HG03196 (cell line): ENCODE measurements at regions not wholly inside any gene's neighbourhood (a gene's known extent, or its start where the extent isn't known, plus 50 kb on each side); places are given as distances from the start of the nearest gene placed in this dataset.

Source experiments
- ATAC-seq: cut with Tn5 transposase; IDR thresholded peaks from one replicate; pipeline ENCODE4 v1.9.1; 2021; ENCODE audit not compliant: unreplicated experiment

- ATAC-seq: no peak
These were observed 111.0 kb upstream of the PTCH1 start for GRCh38 chr9:95627802-95628201.

DNA sequence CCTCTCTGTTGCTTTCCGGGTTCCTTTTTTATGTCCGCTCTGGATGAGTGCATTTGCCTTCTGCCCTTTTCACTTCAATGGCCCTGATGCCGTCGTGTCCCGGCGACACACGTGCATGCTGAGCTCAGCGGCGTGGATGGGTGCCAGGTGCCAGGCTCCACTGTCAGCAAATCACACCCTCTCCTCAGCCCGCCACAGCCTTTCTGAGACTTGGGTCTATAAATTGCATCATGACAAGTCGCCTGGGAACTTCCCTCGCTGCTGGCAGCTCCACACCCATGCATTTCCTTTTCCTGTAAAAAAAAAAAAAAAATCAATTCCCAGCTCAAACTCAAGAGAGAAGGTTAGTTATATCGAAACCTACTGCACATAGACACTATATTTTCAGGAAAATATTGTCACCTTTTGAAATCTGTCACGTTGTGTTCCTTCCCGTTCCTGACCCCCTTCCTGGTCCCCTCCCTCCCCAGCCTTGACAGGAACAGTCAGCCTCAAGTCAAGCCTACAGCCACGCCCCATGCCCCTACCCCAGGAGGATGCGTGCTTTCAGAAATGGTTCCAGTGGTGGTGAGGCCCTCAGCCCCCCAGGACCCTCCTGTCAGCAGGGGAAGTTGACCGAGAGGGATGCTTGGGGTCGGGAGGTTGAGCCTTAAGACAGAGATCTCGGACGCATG lies 110.3 kb upstream of the PTCH1 start:
- no peak for ATAC-seq

GRCh38 chr9:95626341-95626740 lies 109.6 kb upstream of the PTCH1 start:
- no peak for ATAC-seq

- ATAC-seq: no peak
These were observed 106.9 kb upstream of the PTCH1 start for GRCh38 chr9:95623640-95624039.

DNA sequence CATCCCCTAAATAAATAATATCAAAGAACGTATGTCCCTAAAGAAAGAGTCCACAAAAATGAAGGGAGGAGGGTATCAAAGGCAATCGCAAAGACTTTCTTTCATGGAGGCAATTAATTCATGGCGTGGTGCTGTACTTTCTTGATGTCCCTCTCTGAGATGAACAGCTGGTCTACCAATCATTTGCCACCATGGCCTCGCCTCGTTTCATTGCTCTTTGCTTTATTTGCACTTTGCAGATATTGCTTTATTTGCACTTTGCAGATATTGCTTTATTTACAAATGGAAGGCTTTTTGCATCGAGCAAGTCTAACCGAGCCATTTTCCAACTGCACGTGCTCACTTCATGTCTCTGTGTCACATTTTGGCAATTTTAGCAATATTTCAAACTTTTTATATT lies 104.0 kb upstream of the PTCH1 start:
- no peak for ATAC-seq

GRCh38 chr9:95620314-95620713 lies 103.5 kb upstream of the PTCH1 start:
- ATAC-seq: no peak

DNA sequence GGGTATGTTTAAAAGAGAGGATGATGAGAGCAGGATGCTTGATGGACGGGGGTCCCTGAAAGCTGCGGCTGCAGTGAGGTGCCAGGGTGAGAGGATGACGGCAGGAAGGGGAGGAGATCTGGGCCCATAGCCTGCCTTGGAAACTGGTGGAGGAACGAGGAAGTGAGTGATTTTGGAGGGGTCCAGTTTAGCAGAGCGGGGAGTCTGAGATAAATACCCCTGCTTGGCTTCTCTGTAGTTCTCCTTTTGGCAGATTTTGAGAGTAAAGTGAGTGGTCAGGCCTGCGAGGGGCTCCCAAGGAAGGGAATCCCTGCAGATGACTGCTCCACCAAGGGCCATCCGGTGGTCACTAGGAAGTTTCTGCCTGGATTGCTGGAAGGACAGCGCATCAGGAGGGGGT lies 98.5 kb upstream of the PTCH1 start:
- ATAC-seq: no peak

- no peak for ATAC-seq
These were observed 96.9 kb upstream of the PTCH1 start for GRCh38 chr9:95613670-95614069.

GRCh38 chr9:95611354-95611753 lies 94.6 kb upstream of the PTCH1 start:
- ATAC-seq: no peak

DNA sequence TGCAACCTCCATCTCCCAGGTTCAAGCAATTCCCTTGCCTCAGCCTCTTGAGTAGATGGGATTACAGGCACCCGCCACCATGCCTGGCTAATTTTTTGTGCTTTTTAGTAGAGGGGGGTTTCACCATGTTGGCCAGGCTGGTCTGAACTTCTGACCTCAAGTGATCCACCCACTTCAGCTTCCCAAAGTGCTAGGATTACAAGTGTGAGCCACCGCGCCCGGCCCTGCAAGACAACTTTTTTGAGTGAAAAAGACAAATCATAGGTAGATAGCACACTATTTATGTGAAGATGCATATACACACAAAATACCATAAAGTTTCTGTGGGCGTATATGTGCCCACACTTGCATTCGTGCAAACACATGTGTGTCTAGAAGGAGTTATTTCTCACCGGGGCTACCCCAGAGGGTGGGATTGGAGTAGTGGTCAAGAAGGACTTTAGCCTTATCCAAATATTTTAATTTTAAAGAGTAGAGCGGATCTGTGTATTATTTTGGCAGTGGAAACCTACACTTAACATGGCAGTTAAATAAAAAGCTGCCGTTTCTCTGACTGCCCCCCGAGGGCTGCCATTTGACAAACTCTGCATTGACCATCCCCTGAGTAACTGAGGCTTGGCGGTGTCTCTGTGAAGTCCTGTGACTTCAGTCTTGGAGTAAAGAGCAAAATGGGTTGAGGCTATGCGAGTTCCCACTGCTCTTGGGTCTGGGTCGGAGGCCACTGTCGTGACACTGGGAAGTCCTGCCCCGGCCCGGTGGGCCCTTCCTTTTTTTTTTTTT lies 93.4 kb upstream of the PTCH1 start:
- ATAC-seq: no peak

DNA sequence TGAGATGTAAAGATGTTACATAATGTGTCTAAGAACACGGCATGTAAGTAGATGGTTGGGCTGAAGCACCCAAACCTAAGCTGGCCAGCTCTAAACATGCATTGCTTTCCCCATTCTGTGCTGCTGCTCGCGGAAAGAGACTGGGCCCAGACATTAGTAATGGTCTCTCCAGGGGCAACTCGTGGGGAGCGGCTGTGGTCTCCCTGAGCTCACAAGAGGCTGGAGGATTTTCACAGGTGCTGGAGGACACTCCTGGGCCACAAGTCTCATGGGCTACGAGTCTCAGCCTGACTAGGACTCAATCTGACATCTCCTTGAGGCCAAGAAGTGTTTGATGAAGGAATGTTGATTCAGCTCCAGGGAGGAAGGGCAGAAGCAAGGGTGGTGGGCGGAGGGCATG lies 92.7 kb upstream of the PTCH1 start:
- ATAC-seq: no peak

- ATAC-seq: no peak
These were observed 91.6 kb upstream of the PTCH1 start for GRCh38 chr9:95608341-95608740.

GRCh38 chr9:95607507-95607906 lies 90.7 kb upstream of the PTCH1 start:
- no peak for ATAC-seq

DNA sequence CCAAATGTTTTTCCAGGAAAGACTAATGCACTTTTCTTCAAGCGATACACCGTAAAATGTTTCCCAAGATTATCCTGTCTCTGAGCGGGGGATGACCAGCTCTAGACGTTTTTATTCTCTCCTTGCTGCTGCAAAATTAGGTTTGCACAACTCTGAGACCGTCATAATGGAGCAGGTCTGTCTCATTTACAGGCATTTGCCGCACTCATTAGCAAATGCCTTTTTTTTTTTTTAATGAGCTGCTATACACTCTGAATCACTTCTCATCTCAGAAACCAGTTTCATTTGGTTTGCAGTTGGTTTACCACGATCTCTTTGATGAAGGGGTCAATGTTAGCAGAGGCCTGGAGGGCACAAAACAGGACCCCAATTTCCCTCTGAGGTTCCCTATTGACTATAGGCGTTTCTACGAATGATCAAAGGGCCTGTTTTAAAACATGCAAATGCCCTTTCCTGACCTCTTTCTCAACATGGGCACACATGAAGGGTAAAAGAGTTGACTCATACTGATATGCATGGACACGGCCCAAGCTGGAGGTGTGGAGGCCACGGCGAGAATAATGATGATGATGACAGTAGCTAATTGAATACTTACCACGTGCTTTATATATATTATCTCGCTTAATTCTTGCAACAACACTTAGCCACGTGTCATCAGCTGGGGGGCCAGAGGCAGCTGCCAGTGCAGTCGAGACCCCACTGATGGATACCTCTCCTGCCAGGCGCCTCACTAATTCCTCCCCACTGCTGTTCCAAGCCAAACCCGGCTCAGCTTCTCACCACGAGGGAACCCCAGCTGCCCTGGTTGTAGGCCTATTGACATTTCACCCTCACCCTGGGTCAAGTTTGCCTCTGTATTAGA lies 89.9 kb upstream of the PTCH1 start:
- ATAC-seq: no peak

GRCh38 chr9:95605816-95606488 lies 89.2 kb upstream of the PTCH1 start:
- ATAC-seq: no peak

DNA sequence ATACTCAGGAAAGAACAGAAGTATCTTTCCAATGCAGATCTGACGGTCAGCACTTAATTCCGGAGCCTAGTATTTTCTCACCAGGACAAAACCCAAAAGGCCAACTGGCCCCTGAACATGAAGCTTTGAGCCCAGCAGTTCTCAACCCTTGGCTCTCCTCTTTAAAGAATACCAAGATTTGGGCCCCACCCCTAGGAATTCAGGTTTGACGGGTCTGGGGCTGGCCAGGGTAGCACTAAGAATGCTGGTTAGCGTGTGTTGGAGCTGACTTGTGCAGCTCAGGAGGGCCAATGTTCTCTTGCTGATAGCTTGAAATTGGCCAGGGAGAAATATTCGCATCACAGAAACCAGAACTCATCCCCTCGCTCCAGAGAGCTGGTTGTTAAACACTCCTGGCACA lies 88.3 kb upstream of the PTCH1 start:
- ATAC-seq: no peak

GRCh38 chr9:95598236-95598635 lies 81.5 kb upstream of the PTCH1 start:
- ATAC-seq: no peak

DNA sequence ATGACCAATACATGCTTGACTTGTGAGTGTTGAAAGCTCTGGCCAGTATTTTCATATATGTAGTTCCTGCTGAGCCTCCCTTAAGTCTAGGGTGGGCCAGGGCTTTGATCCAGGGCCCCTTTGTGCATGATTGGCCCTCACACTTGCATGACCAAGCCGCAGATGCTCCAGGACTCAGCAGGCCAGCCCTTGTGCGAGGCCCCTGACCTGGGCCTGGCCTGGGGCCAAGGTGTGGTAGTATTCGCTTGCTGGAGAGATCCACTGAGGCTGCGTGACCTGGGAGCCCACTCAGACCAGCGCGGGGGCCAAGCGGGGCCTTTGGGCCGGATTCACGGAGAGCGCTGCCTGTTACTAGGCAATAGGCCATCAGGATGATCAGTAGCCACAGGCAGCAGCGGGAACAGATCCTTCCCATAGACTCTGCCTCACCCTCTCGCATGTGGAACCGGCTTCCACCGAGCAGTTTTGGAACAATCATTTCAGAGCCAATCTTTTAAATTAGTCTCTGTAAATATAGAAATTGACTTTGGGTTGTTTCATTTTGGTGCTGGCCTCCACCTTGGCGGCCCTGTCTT lies 79.0 kb upstream of the PTCH1 start:
- ATAC-seq: no peak

GRCh38 chr9:95592931-95593330 lies 76.2 kb upstream of the PTCH1 start:
- no peak for ATAC-seq

- no peak for ATAC-seq
These were observed 72.2 kb upstream of the PTCH1 start for GRCh38 chr9:95588724-95589588.
